Esophagus squamous epithelium (tissue), 5 donors: ENCODE measurements at regions not wholly inside any gene's neighbourhood (a gene's known extent, or its start where the extent isn't known, plus 50 kb on each side); places are given as distances from the start of the nearest gene placed in this dataset.
A peak's percentile ranks its signal among the peaks of the same experiment; 100 is the strongest.

Experiments used
- DNase-seq: peaks from one replicate; lab custom pipeline; 2025; lab: John Stamatoyannopoulos, UW
- H3K27ac ChIP-seq, 4 donors: fragments of 200-600 bp; sonication (generic); one replicate each; pipeline ENCODE4 v1.5.1; 2016 to 2019; ENCODE audit warnings: mild to moderate bottlenecking in 1 of 4
- H3K27me3 ChIP-seq, 4 donors: fragments of 200-600 bp; sonication (generic); 1 replicate in 3 of 4; 2 replicates in 1 of 4; pipeline versions ENCODE4 v1.5.1 to v1.6.0; 2017 to 2021; ENCODE audit warnings: antibody characterized with exemption in 1 of 4
- H3K36me3 ChIP-seq, 3 donors: fragments of 200-600 bp; sonication (generic); one replicate each; pipeline ENCODE4 v1.5.1; 2016 to 2019
- H3K4me1 ChIP-seq, 3 donors: fragments of 200-600 bp; sonication (generic); one replicate each; pipeline ENCODE4 v1.5.1; 2017 to 2019
- H3K4me3 ChIP-seq, 4 donors: fragments of 200-600 bp; sonication (generic); 1 replicate in 3 of 4; 2 replicates in 1 of 4; pipeline ENCODE4 v1.5.1; 2016 to 2019; ENCODE audit warnings: mild to moderate bottlenecking in 2 of 4, moderate library complexity in 1 of 4
- H3K9me3 ChIP-seq, 3 donors: fragments of 200-600 bp; sonication (generic); one replicate each; pipeline ENCODE4 v1.5.1; 2016 to 2019
- POLR2A ChIP-seq, 4 donors: fragments of 450-650 bp; IDR thresholded peaks; one replicate each; pipeline ENCODE4 v1.6.1; 2017; ENCODE audit warnings: antibody characterized with exemption in 4 of 4, mild to moderate bottlenecking in 4 of 4, moderate library complexity in 3 of 4
- WGBS, 2 donors: methylation state at CpG; one replicate each; pipeline ENCODE4 v1.1.5; 2018; 5-methylcytosine and 5-hydroxymethylcytosine counted together
- intact Hi-C: fragments of 100-400 bp; cut with DNase I; formaldehyde crosslinking; loops from one replicate; pipeline ENCODE4 v1.15.0; 2022
- TF ChIP-seq, protein P1 (sequence below), 6 experiments: fragments of 450-650 bp in 4 of 6; fragments of 200-600 bp in 2 of 6; sonication (generic) in 2 of 6; IDR thresholded peaks; one replicate each; pipeline ENCODE4 v1.5.1; 2016 to 2019; ENCODE audit warnings: antibody characterized with exemption in 6 of 6, mild to moderate bottlenecking in 4 of 6, moderate library complexity in 4 of 6
- donor health status: DM: yes; HTN: yes; CAD: no.

GRCh38 chr7:28296571-28297483 lies 115.5 kb upstream of the CREB5 start:
- Histone ChIP-seq H3K9me3 (no peaks in the 10 kb centered on the region), H3K27me3 (peaks cover 0 to 5% (median 0%) of the 10 kb centered on the region in 4 donors), H3K27ac (no peak overlapping the region), H3K4me3 (no peak overlapping the region), H3K4me1 (peaks cover 0 to 24% (median 0%) of the 10 kb centered on the region in 3 donors), H3K36me3 (no peaks in the 10 kb centered on the region)
- DNase-seq, result no peak
- TF ChIP-seq POLR2A (IDR thresholded peaks at IDR 0.05), result no peak
- TF ChIP-seq, protein P1, sequence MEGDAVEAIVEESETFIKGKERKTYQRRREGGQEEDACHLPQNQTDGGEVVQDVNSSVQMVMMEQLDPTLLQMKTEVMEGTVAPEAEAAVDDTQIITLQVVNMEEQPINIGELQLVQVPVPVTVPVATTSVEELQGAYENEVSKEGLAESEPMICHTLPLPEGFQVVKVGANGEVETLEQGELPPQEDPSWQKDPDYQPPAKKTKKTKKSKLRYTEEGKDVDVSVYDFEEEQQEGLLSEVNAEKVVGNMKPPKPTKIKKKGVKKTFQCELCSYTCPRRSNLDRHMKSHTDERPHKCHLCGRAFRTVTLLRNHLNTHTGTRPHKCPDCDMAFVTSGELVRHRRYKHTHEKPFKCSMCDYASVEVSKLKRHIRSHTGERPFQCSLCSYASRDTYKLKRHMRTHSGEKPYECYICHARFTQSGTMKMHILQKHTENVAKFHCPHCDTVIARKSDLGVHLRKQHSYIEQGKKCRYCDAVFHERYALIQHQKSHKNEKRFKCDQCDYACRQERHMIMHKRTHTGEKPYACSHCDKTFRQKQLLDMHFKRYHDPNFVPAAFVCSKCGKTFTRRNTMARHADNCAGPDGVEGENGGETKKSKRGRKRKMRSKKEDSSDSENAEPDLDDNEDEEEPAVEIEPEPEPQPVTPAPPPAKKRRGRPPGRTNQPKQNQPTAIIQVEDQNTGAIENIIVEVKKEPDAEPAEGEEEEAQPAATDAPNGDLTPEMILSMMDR (IDR thresholded peaks at IDR 0.05), result peak in 5 of 6 experiments; percentile 17 to 58 (median 32)
- 48 to 51% methylated on average over 4 of the region's 4 CpGs for WGBS, 2 donors
- intact Hi-C loops, result loop anchor here (10.0 kb wide), 2 partner anchors 328 to 558 kb away; no protein-coding TSS in a partner anchor

DNA sequence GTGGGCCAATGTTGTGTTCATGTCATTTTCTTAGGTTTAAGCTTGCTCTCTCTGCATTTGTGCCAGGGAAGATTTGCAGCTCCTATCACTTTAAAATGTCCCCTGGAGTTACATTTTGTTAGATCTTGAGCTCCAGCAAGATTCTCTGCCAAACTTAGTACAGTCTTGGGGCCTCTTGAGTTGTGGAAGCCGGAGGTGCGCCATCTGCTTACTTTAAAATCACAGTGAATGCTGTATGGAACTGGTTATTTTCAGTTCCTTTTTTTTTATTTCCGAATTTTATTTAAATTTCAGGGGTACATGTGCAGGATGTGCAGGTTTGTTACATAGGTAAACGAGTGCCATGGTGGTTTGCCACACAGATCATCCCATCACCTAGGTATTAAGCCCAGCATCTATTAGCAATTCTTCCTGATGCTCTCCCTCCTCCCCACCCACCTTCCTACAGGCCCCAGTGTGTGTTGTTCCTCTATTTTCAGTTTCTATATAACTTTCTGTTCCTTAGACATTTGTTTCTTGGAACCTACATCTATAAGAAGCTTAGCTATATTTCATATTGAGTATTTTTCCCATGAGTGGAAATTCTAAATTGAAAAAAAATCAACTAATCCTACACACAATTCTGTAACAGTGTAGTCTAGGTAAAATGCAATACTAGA lies 114.4 kb upstream of the CREB5 start:
- TF ChIP-seq, protein P1 (IDR thresholded peaks at IDR 0.05), result no peak
- TF ChIP-seq POLR2A (IDR thresholded peaks at IDR 0.05), result no peak
- 78 to 82% methylated on average over 4 of the region's 4 CpGs for WGBS, 2 donors
- intact Hi-C loops, result loop anchor here (10.0 kb wide), 2 partner anchors 327 to 557 kb away; no protein-coding TSS in a partner anchor

DNA sequence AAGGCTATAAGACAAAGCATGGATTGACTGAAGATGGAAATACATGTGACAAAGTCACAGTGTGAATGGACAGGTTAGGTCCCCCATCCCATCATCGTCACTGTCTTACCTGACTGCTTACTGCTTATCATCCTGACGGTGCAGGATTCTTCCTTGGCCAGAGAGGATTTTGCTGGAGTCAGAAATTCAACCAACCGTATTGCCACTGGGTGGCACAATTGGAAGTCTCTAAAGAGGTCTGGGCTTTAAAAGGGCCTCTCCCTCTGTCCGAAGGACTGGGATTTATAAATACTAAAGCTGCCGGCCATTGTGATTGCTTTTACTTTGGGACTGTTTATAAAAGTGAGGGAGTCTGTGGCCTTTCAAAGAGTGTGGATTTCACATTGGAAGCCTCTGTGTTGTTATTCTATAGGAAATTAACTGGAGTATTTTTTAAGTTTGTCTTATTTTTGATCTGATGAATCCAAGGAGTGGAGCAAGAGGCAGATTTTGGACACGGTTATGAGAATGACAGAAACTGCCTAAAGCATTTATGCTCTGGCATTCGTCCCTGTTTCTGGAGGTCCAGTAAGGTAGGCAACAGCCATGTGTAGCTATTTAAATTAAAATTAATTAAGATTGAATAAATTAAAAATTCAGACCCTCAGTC lies 113.3 kb upstream of the CREB5 start:
- H3K27ac ChIP-seq, result no peak overlapping the region
- no peak for TF ChIP-seq POLR2A (IDR thresholded peaks at IDR 0.05)
- TF ChIP-seq, protein P1 (IDR thresholded peaks at IDR 0.05), result peak in 5 of 6 experiments; percentile 35 to 60 (median 47)
- no peaks in the 10 kb centered on the region for H3K9me3 ChIP-seq
- H3K27me3 ChIP-seq, result no peaks in the 10 kb centered on the region
- peaks cover 0 to 26% (median 0%) of the 10 kb centered on the region in 3 donors for H3K4me1 ChIP-seq
- intact Hi-C loops, result loop anchor here (10.0 kb wide), 2 partner anchors 326 to 556 kb away; no protein-coding TSS in a partner anchor
- H3K4me3 ChIP-seq, result no peak overlapping the region
- 19 to 29% methylated on average over 7 of the region's 7 CpGs for WGBS, 2 donors
- no peaks in the 10 kb centered on the region for H3K36me3 ChIP-seq
- no peak for DNase-seq

More for the DNA sequence above, 114.4 kb upstream of the CREB5 start:
- no peak overlapping the region for H3K4me3 ChIP-seq
- no peak overlapping the region for H3K27ac ChIP-seq
- no peaks in the 10 kb centered on the region for H3K36me3 ChIP-seq
- H3K27me3 ChIP-seq, result no peaks in the 10 kb centered on the region
- H3K4me1 ChIP-seq, result peaks cover 0 to 26% (median 0%) of the 10 kb centered on the region in 3 donors
- DNase-seq, result no peak
- H3K9me3 ChIP-seq, result no peaks in the 10 kb centered on the region

- no peaks in the 10 kb centered on the region for H3K27me3 ChIP-seq
- no peaks in the 10 kb centered on the region for H3K9me3 ChIP-seq
- H3K4me1 ChIP-seq, result peaks cover 0 to 26% (median 0%) of the 10 kb centered on the region in 3 donors
- H3K27ac ChIP-seq, result no peak overlapping the region
- intact Hi-C loops, result loop anchor here (10.0 kb wide), 2 partner anchors 325 to 555 kb away; no protein-coding TSS in a partner anchor
- TF ChIP-seq, protein P1 (IDR thresholded peaks at IDR 0.05), result no peak
- no peak for TF ChIP-seq POLR2A (IDR thresholded peaks at IDR 0.05)
- H3K36me3 ChIP-seq, result no peaks in the 10 kb centered on the region
- no peak for DNase-seq
- WGBS, 2 donors, result 96 to 100% methylated on average over 1 of the region's 1 CpG
- no peak overlapping the region for H3K4me3 ChIP-seq
Observed at GRCh38 chr7:28299556-28299955, 112.8 kb upstream of the CREB5 start.
